Pancreas (tissue), 10 donors: ENCODE measurements at regions not wholly inside any gene's neighbourhood (a gene's known extent, or its start where the extent isn't known, plus 50 kb on each side); places are given as distances from the start of the nearest gene placed in this dataset.
A peak's percentile ranks its signal among the peaks of the same experiment; 100 is the strongest.

Experiments used
- ATAC-seq, 4 donors: fragments of 200-7000 bp; cut with Tn5 transposase; one replicate each; pipeline versions ENCODE4 v1.8.0 to v1.9.1; 2020; ENCODE audit warnings: mild to moderate bottlenecking in 4 of 4, moderate library complexity in 4 of 4
- DNase-seq, 6 donors: peaks; one replicate each; pipeline ENCODE4 v3.0.0-alpha.2; 2020
- FAIRE-seq: peaks from 2 replicates; lab custom pipeline; 2012; peaks lifted over from hg19 to GRCh38; lab: Jason Lieb, UNC
- H3K27ac ChIP-seq, 4 donors: fragments of 200-600 bp; sonication (generic); 1 replicate in 3 of 4; 2 replicates in 1 of 4; pipeline versions ENCODE4 v1.5.0 to v1.8.0; 2020
- H3K27me3 ChIP-seq, 4 donors: fragments of 200-600 bp; one replicate each; pipeline ENCODE4 v1.8.0; 2021
- H3K36me3 ChIP-seq, 3 donors: fragments of 200-600 bp; sonication (generic) in 1 of 3; one replicate each; pipeline versions ENCODE4 v1.5.0 to v1.8.0; 2020 to 2021
- H3K4me1 ChIP-seq, 3 donors: fragments of 200-600 bp; one replicate each; pipeline ENCODE4 v1.8.0; 2021
- H3K4me3 ChIP-seq, 4 donors: fragments of 200-600 bp; sonication (generic) in 2 of 4; one replicate each; pipeline versions ENCODE4 v1.5.0 to v1.8.0; 2020 to 2021
- H3K9me3 ChIP-seq, 4 donors: fragments of 200-600 bp; one replicate each; pipeline ENCODE4 v1.8.0; 2021
- WGBS, 2 donors: extraction: QIAGEN DNeasy Blood & Tissue Kit; methylation state at CpG; one replicate each; pipeline ENCODE4 v1.1.7; 2013; 5-methylcytosine and 5-hydroxymethylcytosine counted together
- intact Hi-C, 3 donors: fragments of 100-400 bp; cut with DNase I; formaldehyde crosslinking; loops; one replicate each; pipeline versions ENCODE4 v1.11.1 to v1.14.2; 2022
- TF ChIP-seq, protein P1 (sequence below), 4 donors: fragments of 200-600 bp; sonication (generic) in 3 of 4; IDR thresholded peaks; one replicate each; pipeline versions ENCODE4 v1.5.0 to v1.8.0; 2021; ENCODE audit warnings: antibody characterized with exemption in 4 of 4
- donor health status: healthy with polysubstance abuse.
- donor health status: DM: no; HTN: no; CAD: no; lungs with moderate emphysema.
- donor health status: DM: no; HTN: no; CAD: no.
- donor health status: control.
- donor health status: control.
- donor health status: Bipolar disorder and iron deficiency.
- donor health status: DM: yes; HTN: yes; CAD: no.
- donor health status: DM: no; HTN: no; CAD: no.
- donor health status: DM: no; HTN: no; CAD: no.
- donor health status: DM: yes; HTN: yes; CAD: no.

DNA sequence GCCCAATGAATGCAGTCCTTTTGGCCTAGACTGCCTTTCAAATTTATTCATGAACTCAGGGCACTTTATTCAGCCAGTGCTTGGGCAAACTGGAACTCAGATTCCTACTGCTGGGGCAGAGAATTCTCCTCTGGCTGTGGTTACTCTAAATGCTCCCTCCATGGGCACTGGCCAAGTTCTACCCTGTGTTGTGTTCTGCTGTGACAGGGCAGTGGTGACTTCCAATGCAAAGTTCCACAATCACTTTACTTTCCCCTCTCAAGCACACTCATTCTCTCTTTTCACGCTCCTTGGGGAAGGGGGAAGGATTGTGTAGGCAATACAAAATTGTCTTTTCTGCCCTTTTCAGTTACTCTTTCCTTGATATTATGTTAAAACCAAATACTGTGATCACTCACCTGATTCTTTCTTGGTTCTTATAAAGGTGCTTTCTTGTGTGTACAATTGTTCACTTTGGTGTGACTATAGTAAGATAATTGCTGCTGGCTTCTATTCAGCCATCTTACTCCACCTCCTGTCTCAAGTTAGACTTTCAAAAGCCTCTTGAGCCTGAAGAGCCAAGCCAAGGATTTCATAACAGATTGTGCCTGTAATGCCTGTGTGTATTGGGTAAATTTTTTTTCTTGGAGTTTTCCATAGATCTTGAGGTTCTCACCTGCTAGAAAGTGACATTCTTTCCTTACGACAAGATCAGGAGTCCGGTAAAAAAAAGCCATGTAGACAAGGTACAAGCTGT, 1078.6 kb downstream of the FAM133A start:
- intact Hi-C loops: no loop called here
- WGBS, 2 donors: 86 to 95% methylated on average over 3 of the region's 3 CpGs
- Histone ChIP-seq H3K4me1 (no peaks in the 10 kb centered on the region), H3K9me3 (no peaks in the 10 kb centered on the region), H3K27me3 (peaks cover 0 to 3% (median 0%) of the 10 kb centered on the region in 4 donors), H3K4me3 (no peak overlapping the region), H3K27ac (no peak overlapping the region), H3K36me3 (no peaks in the 10 kb centered on the region)
- TF ChIP-seq, protein P1, sequence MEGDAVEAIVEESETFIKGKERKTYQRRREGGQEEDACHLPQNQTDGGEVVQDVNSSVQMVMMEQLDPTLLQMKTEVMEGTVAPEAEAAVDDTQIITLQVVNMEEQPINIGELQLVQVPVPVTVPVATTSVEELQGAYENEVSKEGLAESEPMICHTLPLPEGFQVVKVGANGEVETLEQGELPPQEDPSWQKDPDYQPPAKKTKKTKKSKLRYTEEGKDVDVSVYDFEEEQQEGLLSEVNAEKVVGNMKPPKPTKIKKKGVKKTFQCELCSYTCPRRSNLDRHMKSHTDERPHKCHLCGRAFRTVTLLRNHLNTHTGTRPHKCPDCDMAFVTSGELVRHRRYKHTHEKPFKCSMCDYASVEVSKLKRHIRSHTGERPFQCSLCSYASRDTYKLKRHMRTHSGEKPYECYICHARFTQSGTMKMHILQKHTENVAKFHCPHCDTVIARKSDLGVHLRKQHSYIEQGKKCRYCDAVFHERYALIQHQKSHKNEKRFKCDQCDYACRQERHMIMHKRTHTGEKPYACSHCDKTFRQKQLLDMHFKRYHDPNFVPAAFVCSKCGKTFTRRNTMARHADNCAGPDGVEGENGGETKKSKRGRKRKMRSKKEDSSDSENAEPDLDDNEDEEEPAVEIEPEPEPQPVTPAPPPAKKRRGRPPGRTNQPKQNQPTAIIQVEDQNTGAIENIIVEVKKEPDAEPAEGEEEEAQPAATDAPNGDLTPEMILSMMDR (IDR thresholded peaks at IDR 0.05): no peak
- FAIRE-seq: no peak
- DNase-seq: no peak
- no peak for ATAC-seq

DNA sequence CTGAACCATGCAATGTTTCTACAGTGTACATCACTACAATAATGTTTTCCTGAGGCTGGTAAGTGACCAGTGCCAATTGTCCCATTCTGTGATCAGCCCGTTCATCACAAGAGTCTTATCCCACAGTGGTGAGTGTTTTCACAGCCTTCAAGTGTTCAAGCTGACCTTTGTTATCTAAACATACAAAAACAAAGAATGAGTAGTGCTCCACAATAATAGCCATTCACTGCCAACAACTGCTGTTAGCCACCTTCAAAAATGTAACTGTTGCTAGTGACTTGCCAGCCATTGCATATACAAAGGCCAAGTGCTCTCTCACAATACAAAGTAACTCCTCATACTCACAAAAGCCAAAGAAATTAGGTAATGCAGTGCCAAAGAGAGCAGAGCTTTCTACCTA, 1084.1 kb downstream of the FAM133A start:
- Histone ChIP-seq H3K36me3 (no peaks in the 10 kb centered on the region), H3K27me3 (no peaks in the 10 kb centered on the region), H3K4me1 (no peaks in the 10 kb centered on the region), H3K9me3 (no peaks in the 10 kb centered on the region), H3K27ac (no peak overlapping the region), H3K4me3 (no peak overlapping the region)
- ATAC-seq: no peak
- TF ChIP-seq, protein P1 (IDR thresholded peaks at IDR 0.05): no peak
- DNase-seq: no peak
- no peak for FAIRE-seq
- intact Hi-C loops: no loop called here
- WGBS, 2 donors: 22 to 26% methylated on average over 1 of the region's 1 CpG

DNA sequence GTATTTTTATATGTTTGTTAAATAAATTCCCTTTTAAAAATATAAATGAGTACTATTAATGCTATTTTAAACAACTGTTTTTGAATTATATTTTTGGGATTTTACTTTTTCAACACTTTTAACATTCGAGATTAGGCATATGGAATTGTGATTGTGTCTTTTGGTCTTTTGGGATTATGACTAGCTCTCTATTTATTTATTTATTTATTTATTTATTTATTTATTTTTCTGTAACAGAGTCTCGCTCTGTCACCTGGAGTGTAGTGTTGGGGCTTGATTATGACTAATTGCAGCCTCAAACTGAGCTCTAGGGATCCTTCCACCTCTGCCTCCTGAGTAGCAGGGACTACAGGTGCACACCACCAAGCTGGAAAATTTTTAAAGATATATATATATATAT, 1101.6 kb downstream of the FAM133A start:
- WGBS, 2 donors: 57 to 74% methylated on average over 2 of the region's 2 CpGs
- intact Hi-C loops: no loop called here
- DNase-seq: no peak
- no peaks in the 10 kb centered on the region for H3K9me3 ChIP-seq
- ATAC-seq: no peak
- no peaks in the 10 kb centered on the region for H3K4me1 ChIP-seq
- TF ChIP-seq, protein P1 (IDR thresholded peaks at IDR 0.05): no peak
- H3K36me3 ChIP-seq: no peaks in the 10 kb centered on the region
- H3K27ac ChIP-seq: no peak overlapping the region
- peaks cover 0 to 25% (median 0%) of the 10 kb centered on the region in 4 donors for H3K27me3 ChIP-seq
- no peak overlapping the region for H3K4me3 ChIP-seq
- FAIRE-seq: no peak

DNA sequence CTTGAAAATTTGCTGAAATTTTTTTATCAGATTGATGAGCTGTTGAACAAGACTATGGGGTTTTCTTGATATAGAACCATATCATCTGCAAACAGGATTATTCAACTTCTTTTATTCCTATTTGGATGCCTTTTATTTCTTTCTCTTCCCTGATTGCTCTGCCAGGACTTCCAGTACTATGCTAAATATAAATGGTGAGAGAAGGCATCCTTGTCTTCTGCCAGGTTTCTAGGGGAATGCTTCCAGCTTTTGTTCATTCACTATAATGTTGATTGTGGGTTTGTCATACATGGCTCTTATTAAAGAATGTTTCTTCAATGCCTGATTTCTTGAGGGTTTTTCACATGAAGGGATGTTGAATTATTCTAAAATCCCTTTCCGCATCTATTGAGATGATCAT, 1139.5 kb downstream of the FAM133A start:
- intact Hi-C loops: no loop called here
- FAIRE-seq (no peak), DNase-seq (no peak), ATAC-seq (no peak)
- 89 to 97% methylated on average over 1 of the region's 1 CpG for WGBS, 2 donors
- no peaks in the 10 kb centered on the region for H3K36me3 ChIP-seq
- H3K4me3 ChIP-seq: no peak overlapping the region
- TF ChIP-seq, protein P1 (IDR thresholded peaks at IDR 0.05): no peak
- H3K27ac ChIP-seq: no peak overlapping the region
- H3K9me3 ChIP-seq: no peaks in the 10 kb centered on the region
- H3K4me1 ChIP-seq: no peaks in the 10 kb centered on the region
- H3K27me3 ChIP-seq: no peaks in the 10 kb centered on the region

DNA sequence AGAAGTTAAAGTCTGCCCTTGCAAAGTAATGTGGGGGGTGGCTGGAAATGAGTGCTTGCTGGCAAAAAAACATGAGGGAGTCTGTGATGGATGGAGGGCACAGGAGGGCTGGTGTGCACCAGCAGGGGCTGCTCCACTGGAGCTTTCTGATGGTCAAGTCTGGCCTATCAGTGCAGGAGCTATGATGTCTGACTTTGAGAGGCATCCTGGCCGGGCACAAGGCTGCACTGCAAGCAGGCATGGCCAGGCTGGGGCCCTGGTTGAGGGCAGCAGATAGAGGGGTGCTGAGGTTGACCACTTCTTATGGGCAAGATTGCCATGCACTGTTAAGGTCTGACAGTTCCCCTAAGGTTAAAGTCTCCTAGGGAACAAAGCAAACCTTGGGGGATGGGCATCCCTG, 1140.2 kb downstream of the FAM133A start:
- WGBS, 2 donors: 45 to 59% methylated on average over 1 of the region's 1 CpG
- Histone ChIP-seq H3K36me3 (no peaks in the 10 kb centered on the region), H3K9me3 (no peaks in the 10 kb centered on the region), H3K4me1 (no peaks in the 10 kb centered on the region), H3K27ac (no peak overlapping the region), H3K4me3 (no peak overlapping the region), H3K27me3 (no peaks in the 10 kb centered on the region)
- no peak for FAIRE-seq
- ATAC-seq: no peak
- DNase-seq: peak in 1 of 6 donors; percentile 39
- intact Hi-C loops: no loop called here
- TF ChIP-seq, protein P1 (IDR thresholded peaks at IDR 0.05): no peak
